ENCODE measurements at regions not wholly inside any gene's neighbourhood (a gene's known extent, or its start where the extent isn't known, plus 50 kb on each side); places are given as distances from the start of the nearest gene placed in this dataset.

- no peak for DNase-seq (ENCODE audit: insufficient read length, low spot score)
- TF ChIP-seq, protein P1, sequence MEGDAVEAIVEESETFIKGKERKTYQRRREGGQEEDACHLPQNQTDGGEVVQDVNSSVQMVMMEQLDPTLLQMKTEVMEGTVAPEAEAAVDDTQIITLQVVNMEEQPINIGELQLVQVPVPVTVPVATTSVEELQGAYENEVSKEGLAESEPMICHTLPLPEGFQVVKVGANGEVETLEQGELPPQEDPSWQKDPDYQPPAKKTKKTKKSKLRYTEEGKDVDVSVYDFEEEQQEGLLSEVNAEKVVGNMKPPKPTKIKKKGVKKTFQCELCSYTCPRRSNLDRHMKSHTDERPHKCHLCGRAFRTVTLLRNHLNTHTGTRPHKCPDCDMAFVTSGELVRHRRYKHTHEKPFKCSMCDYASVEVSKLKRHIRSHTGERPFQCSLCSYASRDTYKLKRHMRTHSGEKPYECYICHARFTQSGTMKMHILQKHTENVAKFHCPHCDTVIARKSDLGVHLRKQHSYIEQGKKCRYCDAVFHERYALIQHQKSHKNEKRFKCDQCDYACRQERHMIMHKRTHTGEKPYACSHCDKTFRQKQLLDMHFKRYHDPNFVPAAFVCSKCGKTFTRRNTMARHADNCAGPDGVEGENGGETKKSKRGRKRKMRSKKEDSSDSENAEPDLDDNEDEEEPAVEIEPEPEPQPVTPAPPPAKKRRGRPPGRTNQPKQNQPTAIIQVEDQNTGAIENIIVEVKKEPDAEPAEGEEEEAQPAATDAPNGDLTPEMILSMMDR (IDR thresholded peaks at IDR 0.05; ENCODE audit: insufficient read depth, missing control alignments), result no peak
- no peak for FAIRE-seq
These were observed 193.8 kb downstream of the KATNAL1 start for GRCh38 chr13:30113551-30113950.

GRCh38 chr13:30112602-30113435, 194.5 kb downstream of the KATNAL1 start:
- DNase-seq (ENCODE audit: insufficient read length, low spot score) (no peak), FAIRE-seq (no peak)
- TF ChIP-seq, protein P1 (IDR thresholded peaks at IDR 0.05; ENCODE audit: insufficient read depth, missing control alignments), result peak; percentile 98

- FAIRE-seq (no peak), DNase-seq (ENCODE audit: insufficient read length, low spot score) (no peak)
- TF ChIP-seq, protein P1 (IDR thresholded peaks at IDR 0.05; ENCODE audit: insufficient read depth, missing control alignments), result no peak
These were observed 195.5 kb downstream of the KATNAL1 start for GRCh38 chr13:30111810-30112209.

- TF ChIP-seq, protein P1 (IDR thresholded peaks at IDR 0.05; ENCODE audit: insufficient read depth, missing control alignments), result no peak
- DNase-seq (ENCODE audit: insufficient read length, low spot score), result no peak
- FAIRE-seq, result no peak
These were observed 196.9 kb downstream of the KATNAL1 start for GRCh38 chr13:30110301-30111070.

DNA sequence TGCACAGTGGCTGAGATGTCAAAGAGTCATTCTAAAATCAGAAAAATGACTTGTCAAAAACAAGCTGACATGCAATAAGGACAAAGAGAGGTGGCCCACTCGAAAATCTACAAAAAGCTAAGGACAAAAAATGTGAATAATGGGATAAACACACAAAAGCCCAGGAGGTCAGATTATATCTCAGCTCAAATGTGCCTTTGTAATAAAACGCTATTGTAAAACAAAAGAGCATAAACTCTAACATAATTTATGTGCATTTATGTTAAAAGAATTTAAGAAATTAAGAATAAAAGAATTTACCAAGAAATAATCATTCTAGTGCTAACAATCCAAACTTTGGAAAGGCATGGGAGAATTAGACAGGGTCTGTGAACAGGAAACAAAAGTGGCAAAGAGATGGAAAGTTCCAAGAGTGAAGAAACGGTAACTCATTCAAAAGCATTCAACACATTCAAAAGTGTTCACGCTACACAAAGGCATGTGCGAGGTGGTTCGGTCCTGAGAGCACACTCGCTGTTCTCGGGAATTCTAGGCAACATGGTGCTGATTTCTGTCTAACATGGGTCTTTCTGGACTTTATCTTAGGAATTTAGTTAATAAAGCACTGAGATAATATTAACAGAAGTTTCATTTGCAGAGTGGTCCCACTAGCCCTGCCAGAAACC, 197.7 kb downstream of the KATNAL1 start:
- FAIRE-seq (no peak), DNase-seq (ENCODE audit: insufficient read length, low spot score) (no peak)
- TF ChIP-seq, protein P1 (IDR thresholded peaks at IDR 0.05; ENCODE audit: insufficient read depth, missing control alignments), result no peak

- DNase-seq (ENCODE audit: insufficient read length, low spot score) (no peak), FAIRE-seq (no peak)
- TF ChIP-seq, protein P1 (IDR thresholded peaks at IDR 0.05; ENCODE audit: insufficient read depth, missing control alignments), result no peak
These were observed 198.5 kb downstream of the KATNAL1 start for GRCh38 chr13:30108913-30109237.

Data from D721Med (cell line).